ENCODE measurements at regions not wholly inside any gene's neighbourhood (a gene's known extent, or its start where the extent isn't known, plus 50 kb on each side); places are given as distances from the start of the nearest gene placed in this dataset.
"Not testable (repeated sequence)": the region's sequence is repeated elsewhere in the genome, so short reads cannot be mapped to it uniquely, and the experiment has no call there.

- Histone ChIP-seq H3K4me3 (no peak overlapping the region), H3K36me3 (no peaks in the 10 kb centered on the region), H3K9me3 (replicated peaks) (no peaks in the 10 kb centered on the region), H3K27ac (no peak overlapping the region), H3K4me1 (replicated peaks) (no peaks in the 10 kb centered on the region), H3K27me3 (replicated peaks) (no peaks in the 10 kb centered on the region)
- DNase-seq (ENCODE audit: low read depth in 1 of 2, low spot score in 2 of 2), result no peak
Measured at GRCh38 chr1:38169121-38169520, 122.5 kb upstream of the POU3F1 start.

DNA sequence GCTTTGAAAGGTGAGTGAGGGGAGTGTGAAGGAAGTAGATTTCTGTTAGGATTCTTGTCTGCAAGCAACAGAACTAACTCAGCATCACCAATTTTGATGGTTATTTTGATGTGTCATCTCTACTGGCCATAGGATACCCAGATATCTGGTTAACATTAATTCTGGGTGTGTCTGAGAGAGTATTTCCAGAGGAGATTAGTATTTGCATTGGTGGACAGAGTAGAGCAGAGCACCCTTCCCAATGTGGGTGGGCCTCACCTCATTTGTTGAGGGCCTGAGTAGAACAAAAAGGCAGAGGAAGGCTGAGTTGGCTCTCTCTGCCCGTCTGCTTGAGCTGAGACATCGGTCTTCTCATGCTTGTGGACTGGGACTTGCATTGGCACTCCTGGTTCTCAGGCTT lies 121.8 kb upstream of the POU3F1 start:
- Histone ChIP-seq H3K9me3 (replicated peaks) (no peaks in the 10 kb centered on the region), H3K27ac (no peak overlapping the region), H3K4me1 (replicated peaks) (no peaks in the 10 kb centered on the region), H3K4me3 (no peak overlapping the region), H3K27me3 (replicated peaks) (no peaks in the 10 kb centered on the region), H3K36me3 (no peaks in the 10 kb centered on the region)
- no peak for DNase-seq (ENCODE audit: low read depth in 1 of 2, low spot score in 2 of 2)

DNA sequence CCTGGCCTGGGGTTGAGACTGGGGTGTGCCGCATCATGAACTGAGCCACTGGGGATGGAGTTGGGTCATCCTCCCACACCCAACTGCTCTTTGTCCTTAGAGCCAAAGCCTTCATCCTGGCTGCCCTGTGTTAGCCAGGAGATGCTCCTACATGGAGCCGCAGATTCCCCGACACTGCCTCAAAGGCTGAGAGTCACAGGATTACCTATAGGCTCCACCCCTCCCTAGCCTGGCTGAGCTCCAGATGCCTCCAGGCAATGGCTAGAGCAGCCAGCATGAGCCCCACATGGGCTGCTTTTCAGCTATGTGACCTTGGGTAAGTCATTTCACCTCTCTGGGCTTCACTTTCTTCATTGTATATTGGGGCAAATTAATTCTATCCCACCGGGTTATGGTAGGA lies 119.9 kb upstream of the POU3F1 start:
- Histone ChIP-seq H3K4me3 (no peak overlapping the region), H3K27me3 (replicated peaks) (no peaks in the 10 kb centered on the region)

DNA sequence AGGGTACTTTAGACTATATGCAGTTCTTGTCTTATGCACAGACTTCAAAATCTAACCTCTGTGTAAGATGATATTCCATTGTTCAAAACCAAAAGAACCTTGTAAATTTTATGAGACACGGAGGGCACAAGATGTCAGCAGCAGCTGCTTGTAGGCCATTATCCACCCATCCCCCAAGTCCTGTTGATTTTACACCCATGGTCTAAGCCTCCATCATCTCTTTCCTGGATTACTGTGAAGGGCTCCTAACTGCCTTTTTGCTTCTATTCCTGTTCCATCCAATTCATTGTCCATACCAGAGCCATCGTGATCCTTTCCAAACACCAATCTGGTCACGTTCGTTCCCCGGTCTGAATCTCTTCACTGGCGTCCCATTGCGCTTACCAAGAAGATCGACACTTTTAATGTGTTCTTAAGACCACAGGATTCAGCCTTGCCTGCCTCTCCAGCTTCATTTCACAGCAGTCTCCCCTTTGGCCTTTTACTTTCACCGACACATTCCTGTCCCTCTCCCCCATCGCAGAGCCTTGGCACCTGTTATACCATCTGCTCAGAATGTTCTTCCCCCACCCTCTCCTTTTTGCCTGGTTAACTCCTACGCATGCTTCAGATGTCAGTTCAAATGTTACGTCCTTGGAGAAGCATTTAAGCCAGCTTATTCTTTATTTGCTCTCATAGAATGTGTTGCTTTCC lies 107.3 kb upstream of the POU3F1 start:
- Histone ChIP-seq H3K27me3 (replicated peaks) (no peaks in the 10 kb centered on the region), H3K4me1 (replicated peaks) (no peaks in the 10 kb centered on the region), H3K27ac (no peak overlapping the region), H3K4me3 (no peak overlapping the region), H3K36me3 (no peaks in the 10 kb centered on the region), H3K9me3 (replicated peaks) (no peaks in the 10 kb centered on the region)
- no peak for DNase-seq (ENCODE audit: low read depth in 1 of 2, low spot score in 2 of 2)

More for the DNA sequence above, 119.9 kb upstream of the POU3F1 start:
- DNase-seq (ENCODE audit: low read depth in 1 of 2, low spot score in 2 of 2), result no peak
- Histone ChIP-seq H3K9me3 (replicated peaks) (no peaks in the 10 kb centered on the region), H3K36me3 (no peaks in the 10 kb centered on the region), H3K27ac (no peak overlapping the region), H3K4me1 (replicated peaks) (no peaks in the 10 kb centered on the region)

DNA sequence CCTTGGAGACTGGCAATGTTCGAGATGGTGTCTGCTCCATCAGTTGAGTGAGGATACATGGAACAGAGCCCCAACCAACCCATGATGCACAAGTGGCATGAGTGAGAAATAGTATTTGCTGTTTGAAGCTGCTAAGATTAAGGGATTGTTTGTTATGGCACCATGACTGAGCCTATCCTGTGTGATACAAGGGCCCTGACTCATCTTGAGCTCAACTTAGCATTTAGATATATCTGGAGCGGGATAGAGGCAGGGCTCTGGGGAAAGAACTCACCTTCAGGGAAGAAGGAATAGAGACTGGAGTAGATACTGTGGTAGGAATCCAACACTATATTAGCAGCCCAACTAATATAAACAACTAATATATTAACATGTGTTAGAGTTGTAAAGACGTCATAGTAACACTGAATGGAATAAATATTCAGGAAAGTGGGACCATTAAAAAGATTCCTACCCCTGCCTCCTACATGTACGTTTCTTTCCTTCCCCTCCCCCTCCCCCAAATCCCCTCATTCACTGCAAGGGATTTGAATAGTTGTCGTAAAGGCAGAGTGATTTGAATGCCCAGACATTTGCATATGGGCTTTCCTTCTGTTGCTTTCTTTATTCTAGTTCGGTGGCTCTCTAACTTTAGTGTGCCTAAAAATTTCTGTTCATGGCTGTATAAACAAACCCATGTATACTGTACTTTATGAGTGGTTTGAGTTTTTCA lies 106.6 kb upstream of the POU3F1 start:
- no peaks in the 10 kb centered on the region for H3K9me3 ChIP-seq (replicated peaks)
- H3K4me3 ChIP-seq, result no peak overlapping the region
- H3K27me3 ChIP-seq (replicated peaks), result no peaks in the 10 kb centered on the region
- H3K27ac ChIP-seq, result no peak overlapping the region
- no peak for DNase-seq (ENCODE audit: low read depth in 1 of 2, low spot score in 2 of 2)
- no peaks in the 10 kb centered on the region for H3K4me1 ChIP-seq (replicated peaks)
- H3K36me3 ChIP-seq, result no peaks in the 10 kb centered on the region

DNA sequence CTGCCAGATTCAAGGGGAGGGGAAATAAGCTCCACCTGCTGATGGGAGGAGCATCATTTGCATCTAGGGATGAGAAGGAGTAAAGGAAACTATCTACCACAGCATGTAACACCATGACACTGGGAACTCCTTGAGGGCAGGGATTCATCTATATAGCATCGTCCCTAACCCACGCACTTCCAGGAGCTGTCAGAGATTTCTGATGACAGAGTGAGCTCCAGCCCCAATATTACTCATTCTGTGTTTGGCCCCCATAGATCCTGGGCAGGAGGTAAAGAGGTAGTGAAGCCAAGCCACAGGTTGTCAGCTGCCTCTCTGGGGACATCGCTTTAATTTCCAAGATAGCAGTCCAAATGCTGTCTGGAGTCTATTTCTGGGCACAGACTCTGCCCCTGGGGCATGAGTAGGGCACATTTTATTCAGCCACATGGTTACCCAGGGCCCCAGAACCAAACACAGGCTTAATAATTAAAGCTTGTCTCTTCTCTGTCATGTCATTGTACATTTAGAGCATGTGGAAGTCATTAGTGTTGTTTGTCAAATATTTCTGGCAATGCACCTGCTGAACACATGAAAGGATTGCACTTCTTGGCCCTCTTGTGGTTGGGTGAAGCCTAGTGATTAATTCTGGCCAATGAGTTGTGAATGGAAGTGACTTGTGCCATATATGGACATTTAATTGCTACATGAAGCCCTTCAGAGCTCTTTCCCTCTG lies 105.9 kb upstream of the POU3F1 start:
- no peak overlapping the region for H3K4me3 ChIP-seq
- DNase-seq (ENCODE audit: low read depth in 1 of 2, low spot score in 2 of 2), result no peak
- H3K27ac ChIP-seq, result no peak overlapping the region
- no peaks in the 10 kb centered on the region for H3K9me3 ChIP-seq (replicated peaks)
- no peaks in the 10 kb centered on the region for H3K27me3 ChIP-seq (replicated peaks)
- no peaks in the 10 kb centered on the region for H3K4me1 ChIP-seq (replicated peaks)
- no peaks in the 10 kb centered on the region for H3K36me3 ChIP-seq

- H3K9me3 ChIP-seq (replicated peaks), result no peaks in the 10 kb centered on the region
- H3K27ac ChIP-seq, result no peak overlapping the region
- H3K27me3 ChIP-seq (replicated peaks), result no peaks in the 10 kb centered on the region
- H3K4me3 ChIP-seq, result no peak overlapping the region
- no peaks in the 10 kb centered on the region for H3K36me3 ChIP-seq
- no peak for DNase-seq (ENCODE audit: low read depth in 1 of 2, low spot score in 2 of 2)
- no peaks in the 10 kb centered on the region for H3K4me1 ChIP-seq (replicated peaks)
Measured at GRCh38 chr1:38151399-38151798, 104.8 kb upstream of the POU3F1 start.

GRCh38 chr1:38146079-38146478 lies 99.5 kb upstream of the POU3F1 start:
- H3K4me3 ChIP-seq; H3K36me3 ChIP-seq; H3K9me3 ChIP-seq (replicated peaks); H3K4me1 ChIP-seq (replicated peaks); H3K27ac ChIP-seq; H3K27me3 ChIP-seq (replicated peaks); DNase-seq (ENCODE audit: low read depth in 1 of 2, low spot score in 2 of 2): not testable (repeated sequence)

GRCh38 chr1:38142606-38143005 lies 96.0 kb upstream of the POU3F1 start:
- no peak overlapping the region for H3K27ac ChIP-seq
- no peaks in the 10 kb centered on the region for H3K36me3 ChIP-seq
- H3K4me3 ChIP-seq, result no peak overlapping the region
- H3K4me1 ChIP-seq (replicated peaks), result peaks cover 33% of the 10 kb centered on the region
- H3K9me3 ChIP-seq (replicated peaks), result 0 out of 2 replicates have a peak, but pooled peaks cover 2% of the 10 kb centered on the region
- DNase-seq (ENCODE audit: low read depth in 1 of 2, low spot score in 2 of 2), result no peak
- no peaks in the 10 kb centered on the region for H3K27me3 ChIP-seq (replicated peaks)

DNA sequence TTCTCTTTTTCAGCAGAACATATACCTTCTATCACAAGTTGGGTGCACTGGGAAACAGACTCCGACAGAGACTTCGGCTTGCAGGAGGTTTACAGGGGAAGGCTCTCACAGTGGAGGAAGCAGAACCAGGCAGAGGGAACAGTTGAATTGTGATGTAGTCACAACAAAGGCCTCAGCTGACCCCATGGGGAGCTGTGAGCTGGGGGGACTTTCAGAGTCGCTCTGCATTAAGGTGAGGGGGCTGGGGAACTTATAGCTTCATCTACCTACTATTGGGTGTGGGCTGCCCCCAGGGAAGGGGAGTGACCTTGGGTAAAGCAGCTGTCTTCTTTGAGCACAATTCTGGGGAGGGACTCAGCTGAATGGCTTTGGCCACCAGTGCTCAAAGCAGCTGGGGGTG lies 94.9 kb upstream of the POU3F1 start:
- no peaks in the 10 kb centered on the region for H3K36me3 ChIP-seq
- H3K27ac ChIP-seq, result no peak overlapping the region
- H3K27me3 ChIP-seq (replicated peaks), result no peaks in the 10 kb centered on the region
- H3K9me3 ChIP-seq (replicated peaks), result 0 out of 2 replicates have a peak, but pooled peaks cover 2% of the 10 kb centered on the region
- H3K4me1 ChIP-seq (replicated peaks), result peaks cover 36% of the 10 kb centered on the region
- no peak for DNase-seq (ENCODE audit: low read depth in 1 of 2, low spot score in 2 of 2)
- H3K4me3 ChIP-seq, result no peak overlapping the region

DNA sequence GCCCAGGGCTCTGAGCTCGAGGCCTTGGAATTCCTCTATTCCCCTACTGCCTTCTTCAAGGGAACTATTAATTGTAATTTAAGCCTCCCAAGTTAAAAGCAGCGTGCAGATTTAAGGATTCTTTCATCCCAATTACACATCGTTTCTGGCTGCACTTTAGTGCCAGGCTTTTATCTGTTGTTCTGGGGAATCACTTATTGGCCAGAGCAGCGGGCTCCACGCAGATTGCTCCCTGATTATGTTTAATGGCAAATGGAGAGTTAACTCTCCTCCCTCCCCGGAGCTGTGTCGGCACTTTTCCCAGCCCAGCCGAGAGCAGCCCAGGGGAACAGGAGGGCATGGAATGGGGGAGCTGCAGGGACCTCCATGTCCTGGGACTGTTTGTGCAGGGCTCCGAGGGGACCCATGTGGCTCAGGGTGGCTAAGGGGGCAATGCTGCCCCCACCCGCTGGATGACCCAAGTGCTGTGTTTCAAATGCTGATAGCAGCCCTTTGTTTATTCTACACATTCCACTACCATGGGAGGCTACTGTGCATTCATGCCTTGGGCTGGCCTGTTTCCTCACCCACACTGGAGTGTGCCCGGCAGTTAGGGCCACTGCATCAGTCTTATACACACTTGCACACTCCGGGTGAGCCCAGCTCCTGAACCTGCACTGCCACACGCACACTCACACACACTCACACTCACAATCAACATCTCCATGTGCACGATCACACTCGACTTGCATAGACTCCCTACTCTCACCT lies 93.3 kb upstream of the POU3F1 start:
- peak; percentile 68 to 69 for DNase-seq (ENCODE audit: low read depth in 1 of 2, low spot score in 2 of 2)
- Histone ChIP-seq H3K9me3 (replicated peaks) (no peaks in the 10 kb centered on the region), H3K4me1 (replicated peaks) (peaks cover 36% of the 10 kb centered on the region), H3K4me3 (no peak overlapping the region), H3K27ac (0 out of 2 replicates have a peak overlapping the region, but pooled peaks have one; percentile 2), H3K27me3 (replicated peaks) (no peaks in the 10 kb centered on the region), H3K36me3 (no peaks in the 10 kb centered on the region)

GRCh38 chr1:38138498-38139233 lies 92.1 kb upstream of the POU3F1 start:
- peaks cover 36% of the 10 kb centered on the region for H3K4me1 ChIP-seq (replicated peaks)
- no peaks in the 10 kb centered on the region for H3K36me3 ChIP-seq
- H3K27ac ChIP-seq, result peak overlapping the region; percentile 39
- no peaks in the 10 kb centered on the region for H3K27me3 ChIP-seq (replicated peaks)
- peak; percentile 94 to 97 for DNase-seq (ENCODE audit: low read depth in 1 of 2, low spot score in 2 of 2)
- H3K9me3 ChIP-seq (replicated peaks), result no peaks in the 10 kb centered on the region
- no peak overlapping the region for H3K4me3 ChIP-seq

DNA sequence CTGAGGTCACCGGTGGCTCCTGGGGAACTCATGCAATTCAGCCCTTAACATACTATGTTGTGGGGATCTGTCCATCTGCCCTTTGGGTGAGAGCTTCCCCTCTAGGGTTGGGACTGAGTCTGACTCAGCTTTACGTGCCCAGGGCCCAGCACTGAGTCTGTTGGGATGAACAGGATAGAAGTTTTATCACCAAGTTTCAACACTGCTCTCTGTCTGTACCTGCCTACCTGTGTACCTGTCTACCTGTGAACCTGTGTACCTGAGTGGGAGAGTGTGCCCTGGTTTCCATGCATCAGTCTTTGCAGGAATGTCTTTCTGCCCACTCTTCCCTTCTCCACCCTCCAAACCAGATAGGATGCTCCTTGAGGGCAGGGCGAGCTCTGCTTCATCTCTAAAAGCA lies 90.6 kb upstream of the POU3F1 start:
- Histone ChIP-seq H3K27ac (no peak overlapping the region), H3K27me3 (replicated peaks) (no peaks in the 10 kb centered on the region), H3K4me3 (no peak overlapping the region), H3K36me3 (no peaks in the 10 kb centered on the region), H3K9me3 (replicated peaks) (no peaks in the 10 kb centered on the region), H3K4me1 (replicated peaks) (peaks cover 36% of the 10 kb centered on the region)
- DNase-seq (ENCODE audit: low read depth in 1 of 2, low spot score in 2 of 2), result no peak
